HG03342 (cell line): ENCODE measurements at regions not wholly inside any gene's neighbourhood (a gene's known extent, or its start where the extent isn't known, plus 50 kb on each side); places are given as distances from the start of the nearest gene placed in this dataset.

Experiments used
- ATAC-seq: cut with Tn5 transposase; IDR thresholded peaks from one replicate; pipeline ENCODE4 v1.9.1; 2021; ENCODE audit warnings: mild to moderate bottlenecking, moderate library complexity; ENCODE audit not compliant: unreplicated experiment

GRCh38 chr13:106143930-106144709 lies 391.3 kb downstream of the EFNB2 start:
- no peak for ATAC-seq

GRCh38 chr13:106143392-106143791 lies 392.1 kb downstream of the EFNB2 start:
- no peak for ATAC-seq

DNA sequence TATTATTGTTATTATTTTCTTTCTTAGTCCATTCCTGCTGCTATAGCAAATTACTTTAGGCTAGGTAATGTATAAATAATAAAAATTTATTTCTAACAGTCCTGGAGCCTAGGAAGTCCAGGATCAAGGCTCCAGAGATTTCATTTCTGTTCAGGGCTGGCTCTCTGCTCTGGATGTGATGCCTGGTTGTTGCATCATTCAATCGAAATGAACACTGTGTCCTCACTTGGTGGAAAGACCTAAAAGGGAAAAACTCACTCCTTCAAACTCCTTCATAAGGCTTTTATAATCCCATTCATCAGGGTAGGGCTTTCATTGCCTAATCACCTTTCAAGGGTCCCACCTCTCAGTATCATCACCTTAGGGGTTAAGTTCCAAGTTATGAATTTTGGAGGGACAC lies 395.0 kb downstream of the EFNB2 start:
- ATAC-seq: no peak

GRCh38 chr13:106139942-106140341 lies 395.5 kb downstream of the EFNB2 start:
- no peak for ATAC-seq

GRCh38 chr13:106139377-106139776 lies 396.1 kb downstream of the EFNB2 start:
- ATAC-seq: no peak

- no peak for ATAC-seq
Observed at GRCh38 chr13:106138620-106139019, 396.8 kb downstream of the EFNB2 start.

GRCh38 chr13:106133025-106133424 lies 402.4 kb downstream of the EFNB2 start:
- no peak for ATAC-seq

- no peak for ATAC-seq
Observed at GRCh38 chr13:106132216-106132615, 403.2 kb downstream of the EFNB2 start.

DNA sequence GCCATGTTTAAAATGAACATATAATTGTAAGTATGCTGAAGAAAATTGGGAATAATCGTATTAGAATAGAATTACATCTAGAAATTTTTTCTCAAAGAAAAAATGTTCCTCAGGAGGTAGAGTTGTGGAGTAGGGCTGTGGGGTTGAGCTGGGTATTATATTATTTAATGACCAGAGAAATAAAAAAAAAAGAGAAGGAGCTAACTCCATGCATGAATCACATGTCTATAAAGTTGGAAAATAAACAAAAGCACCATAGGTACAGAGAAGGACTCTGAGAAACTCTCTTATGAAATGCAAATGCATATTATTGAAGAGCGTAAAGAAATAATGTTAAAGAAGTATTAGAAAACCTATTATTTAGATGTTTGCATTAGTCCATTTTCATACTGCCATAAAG lies 405.5 kb downstream of the EFNB2 start:
- no peak for ATAC-seq

DNA sequence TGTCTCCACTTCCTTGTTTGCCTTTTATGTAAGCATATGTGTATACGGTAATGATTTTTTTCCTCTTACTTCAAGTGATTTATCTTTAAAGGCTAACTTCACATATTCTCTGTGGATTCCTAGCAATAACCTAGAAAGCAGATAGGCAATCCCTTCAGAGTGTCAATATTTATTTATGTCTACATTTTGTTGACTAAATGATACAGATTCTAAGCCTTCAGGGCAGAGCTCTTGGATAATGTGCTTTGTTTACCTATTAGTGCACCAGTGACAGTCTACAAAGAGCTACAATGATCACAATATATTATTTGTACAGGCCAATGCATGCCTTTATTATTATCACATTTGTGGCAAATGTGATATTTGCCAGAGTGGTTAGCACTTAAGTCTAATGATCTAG lies 406.2 kb downstream of the EFNB2 start:
- ATAC-seq: no peak

DNA sequence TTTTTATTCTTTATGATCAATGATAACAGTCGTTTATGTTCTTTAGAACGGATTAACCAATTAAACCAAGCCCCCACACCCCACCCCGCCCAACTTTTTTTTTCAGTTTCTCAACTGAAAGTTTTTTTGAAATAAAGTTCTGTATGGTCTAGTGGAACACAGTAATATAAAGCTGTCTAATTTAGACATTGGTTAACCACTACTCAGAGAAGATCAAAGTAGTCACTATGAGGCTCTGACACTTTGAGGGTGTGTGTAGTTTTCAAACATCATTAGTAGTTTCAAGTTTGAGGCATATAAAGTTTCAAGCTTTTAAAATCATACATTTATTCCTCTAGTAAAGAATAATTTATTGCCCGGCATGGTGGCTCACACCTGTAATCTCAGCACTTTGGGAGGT lies 413.2 kb downstream of the EFNB2 start:
- no peak for ATAC-seq

DNA sequence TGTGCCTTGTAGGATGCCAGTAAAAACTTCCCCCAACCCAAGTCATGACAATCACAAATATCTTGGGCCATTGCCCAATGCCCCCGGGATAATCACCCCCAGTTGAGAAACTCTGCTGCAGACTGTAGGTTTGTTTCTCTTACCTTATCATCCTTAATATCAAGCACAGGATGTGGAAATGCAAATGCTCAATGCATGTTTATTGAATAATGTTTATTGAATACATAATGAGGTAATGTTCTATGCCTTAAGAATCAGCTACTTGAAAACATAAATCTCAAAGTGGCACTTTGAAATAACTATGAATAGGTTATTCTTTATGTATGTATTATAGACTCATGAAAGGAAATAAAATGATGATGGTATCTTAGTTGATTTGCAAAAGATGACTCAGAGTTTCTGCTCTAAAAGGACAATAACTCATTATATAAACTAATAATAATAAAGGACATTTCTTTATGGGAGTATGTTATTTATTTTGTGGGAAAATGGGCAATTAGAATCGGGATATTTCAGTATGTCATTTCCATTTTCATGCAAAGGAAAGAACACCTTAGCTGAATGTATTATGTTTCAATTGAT lies 414.2 kb downstream of the EFNB2 start:
- ATAC-seq: no peak

GRCh38 chr13:106118996-106119395 lies 416.5 kb downstream of the EFNB2 start:
- no peak for ATAC-seq

- ATAC-seq: no peak
Observed at GRCh38 chr13:106118050-106118449, 417.4 kb downstream of the EFNB2 start.

DNA sequence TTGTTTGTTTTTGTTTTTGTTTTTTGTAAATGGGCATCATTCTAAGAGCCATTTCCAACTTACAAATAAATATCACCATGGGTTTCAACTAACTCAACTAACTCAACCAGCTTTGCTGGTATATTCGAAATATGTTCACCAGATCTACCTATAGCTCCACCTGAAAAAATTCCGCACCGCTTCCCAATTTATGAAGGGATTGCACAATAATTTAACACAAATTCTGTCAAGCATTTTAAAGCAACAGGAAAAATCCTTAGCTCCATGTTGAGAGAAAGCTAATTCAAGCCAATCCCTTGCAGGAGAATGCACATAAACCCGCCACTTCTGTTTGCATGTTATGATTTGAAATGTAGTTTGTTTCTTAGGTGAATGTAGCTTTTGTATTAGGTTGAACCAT lies 417.8 kb downstream of the EFNB2 start:
- no peak for ATAC-seq

DNA sequence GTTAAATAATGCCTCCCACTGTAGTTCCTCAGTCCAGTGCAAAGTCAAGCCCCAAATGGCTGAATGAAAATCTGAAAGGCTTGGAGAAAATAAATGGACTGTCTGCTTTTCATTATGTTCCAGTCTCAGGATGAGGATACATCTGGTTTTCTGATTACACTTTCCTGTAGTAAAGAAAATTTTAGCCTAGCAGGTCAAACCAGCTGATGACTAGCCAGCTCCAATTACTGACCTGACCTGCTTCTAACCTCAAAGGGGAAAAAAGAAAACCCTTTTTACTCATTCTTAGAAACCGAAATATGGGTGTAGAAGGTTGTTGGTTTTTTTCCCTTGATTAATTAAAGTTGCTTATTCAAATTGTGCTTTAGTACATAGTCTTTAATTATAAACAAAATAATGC lies 418.4 kb downstream of the EFNB2 start:
- ATAC-seq: no peak

- ATAC-seq: no peak
Observed at GRCh38 chr13:106115081-106115480, 420.4 kb downstream of the EFNB2 start.

DNA sequence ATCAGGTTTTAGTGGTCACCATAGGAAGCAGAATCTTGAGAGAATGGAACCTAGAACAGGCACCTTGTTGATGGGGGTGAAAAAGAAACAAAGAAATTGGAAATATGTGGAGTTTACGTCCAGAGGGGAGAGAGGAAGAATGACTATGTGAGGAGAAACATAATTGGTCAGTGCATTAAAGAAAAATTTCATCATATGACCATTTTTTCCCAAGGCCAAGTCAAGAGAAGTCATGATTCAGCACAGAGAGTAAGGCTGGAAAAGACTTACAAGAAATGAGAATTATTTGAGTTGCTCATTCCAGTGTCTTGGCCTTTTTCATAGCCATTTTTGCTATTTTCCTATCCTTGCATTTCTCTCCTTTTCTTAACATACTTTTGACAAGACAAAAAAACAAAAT lies 421.7 kb downstream of the EFNB2 start:
- no peak for ATAC-seq

GRCh38 chr13:106112191-106112590 lies 423.3 kb downstream of the EFNB2 start:
- no peak for ATAC-seq

DNA sequence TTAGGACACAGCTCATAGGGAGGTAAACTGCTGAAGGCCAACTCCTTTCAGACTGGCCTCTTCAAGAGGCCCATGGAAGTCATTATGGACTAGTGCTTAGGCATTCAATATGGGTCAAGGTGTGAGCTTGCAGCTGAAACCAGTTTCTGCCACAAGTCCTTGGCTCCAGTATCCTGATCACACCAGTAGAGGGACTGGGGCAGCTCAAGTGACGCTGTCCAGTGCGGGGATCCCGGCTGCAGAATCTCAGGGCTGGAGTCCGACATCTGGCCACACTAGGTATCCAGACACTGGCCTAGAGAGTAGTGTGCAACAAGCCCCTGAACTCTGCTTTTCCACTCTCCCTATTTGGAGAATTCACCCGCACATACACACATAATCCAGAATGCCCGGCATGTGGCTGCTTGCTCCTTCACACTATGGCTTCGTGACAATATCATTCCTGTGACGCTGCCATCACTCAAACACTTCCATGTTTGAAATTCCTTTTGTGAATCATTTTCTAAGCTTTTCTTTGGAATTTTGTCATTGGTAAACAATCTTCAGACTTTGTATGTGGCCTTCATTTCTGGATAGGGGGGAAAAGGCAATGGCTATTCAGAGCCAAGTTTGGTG lies 425.1 kb downstream of the EFNB2 start:
- no peak for ATAC-seq

GRCh38 chr13:106109391-106109791 lies 426.1 kb downstream of the EFNB2 start:
- no peak for ATAC-seq

DNA sequence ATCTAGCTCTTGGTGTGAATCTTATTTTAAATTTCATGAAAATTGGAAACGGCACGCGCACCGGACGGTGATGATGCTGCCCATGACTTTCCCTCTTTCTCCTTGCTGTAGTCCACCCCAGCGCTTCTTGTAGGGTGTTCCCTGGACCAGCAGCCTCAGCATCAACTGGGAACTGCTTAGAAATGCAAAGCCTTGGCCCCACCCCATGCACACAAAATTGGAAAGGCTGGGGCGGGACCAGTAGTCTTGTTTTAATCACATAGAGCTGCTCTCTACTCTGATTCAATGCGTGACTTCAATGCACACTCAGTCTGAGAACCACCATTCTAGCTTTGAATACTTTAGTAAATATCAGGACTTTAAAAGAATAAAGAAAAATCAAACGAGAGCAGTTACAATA lies 427.1 kb downstream of the EFNB2 start:
- ATAC-seq: no peak
